HG02981 (cell line): ENCODE measurements at regions not wholly inside any gene's neighbourhood (a gene's known extent, or its start where the extent isn't known, plus 50 kb on each side); places are given as distances from the start of the nearest gene placed in this dataset.
"Not testable (repeated sequence)": the region's sequence is repeated elsewhere in the genome, so short reads cannot be mapped to it uniquely, and the experiment has no call there.

Experiments
- ATAC-seq: cut with Tn5 transposase; IDR thresholded peaks from one replicate; pipeline ENCODE4 v1.9.1; 2021; ENCODE audit warnings: mild to moderate bottlenecking, moderate library complexity; ENCODE audit not compliant: unreplicated experiment

GRCh38 chr21:38039841-38040240, 123.6 kb upstream of the KCNJ6 start:
- no peak for ATAC-seq

GRCh38 chr21:38041493-38041892, 125.2 kb upstream of the KCNJ6 start:
- ATAC-seq = no peak

- ATAC-seq = no peak
Measured at GRCh38 chr21:38042246-38042645, 126.0 kb upstream of the KCNJ6 start.

- no peak for ATAC-seq
Measured at GRCh38 chr21:38048167-38048566, 131.9 kb upstream of the KCNJ6 start.

GRCh38 chr21:38054334-38054733, 138.1 kb upstream of the KCNJ6 start:
- ATAC-seq = no peak

- ATAC-seq = no peak
Measured at GRCh38 chr21:38056481-38056880, 140.2 kb upstream of the KCNJ6 start.

GRCh38 chr21:38057626-38058025, 141.4 kb upstream of the KCNJ6 start:
- ATAC-seq = no peak

GRCh38 chr21:38060533-38060932, 144.3 kb upstream of the KCNJ6 start:
- ATAC-seq = no peak

GRCh38 chr21:38067086-38067739, 151.0 kb upstream of the KCNJ6 start:
- ATAC-seq = no peak

- ATAC-seq = no peak
Measured at GRCh38 chr21:38072489-38072888, 156.2 kb upstream of the KCNJ6 start.

- no peak for ATAC-seq
Measured at GRCh38 chr21:38075833-38076587, 159.8 kb upstream of the KCNJ6 start.

GRCh38 chr21:38077569-38077968, 161.3 kb upstream of the KCNJ6 start:
- no peak for ATAC-seq

- ATAC-seq = no peak
Measured at GRCh38 chr21:38080888-38081287, 164.6 kb upstream of the KCNJ6 start.

GRCh38 chr21:38081708-38082107, 165.5 kb upstream of the KCNJ6 start:
- no peak for ATAC-seq

- ATAC-seq = no peak
Measured at GRCh38 chr21:38082936-38083485, 166.8 kb upstream of the KCNJ6 start.

GRCh38 chr21:38083535-38083934, 167.3 kb upstream of the KCNJ6 start:
- no peak for ATAC-seq

GRCh38 chr21:38086580-38086979, 170.2 kb upstream of the KCNJ15 start:
- ATAC-seq = no peak

- ATAC-seq = no peak
Measured at GRCh38 chr21:38088916-38089762, 167.7 kb upstream of the KCNJ15 start.

- ATAC-seq = no peak
Measured at GRCh38 chr21:38089763-38090046, 167.1 kb upstream of the KCNJ15 start.

- ATAC-seq = not testable (repeated sequence)
Measured at GRCh38 chr21:38091061-38091460, 165.7 kb upstream of the KCNJ15 start.

GRCh38 chr21:38092051-38092450, 164.7 kb upstream of the KCNJ15 start:
- ATAC-seq = no peak

GRCh38 chr21:38095220-38095619, 161.6 kb upstream of the KCNJ15 start:
- ATAC-seq = no peak
